ENCODE measurements at regions not wholly inside any gene's neighbourhood (a gene's known extent, or its start where the extent isn't known, plus 50 kb on each side); places are given as distances from the start of the nearest gene placed in this dataset.
"Not testable (repeated sequence)": the region's sequence is repeated elsewhere in the genome, so short reads cannot be mapped to it uniquely, and the experiment has no call there.

DNA sequence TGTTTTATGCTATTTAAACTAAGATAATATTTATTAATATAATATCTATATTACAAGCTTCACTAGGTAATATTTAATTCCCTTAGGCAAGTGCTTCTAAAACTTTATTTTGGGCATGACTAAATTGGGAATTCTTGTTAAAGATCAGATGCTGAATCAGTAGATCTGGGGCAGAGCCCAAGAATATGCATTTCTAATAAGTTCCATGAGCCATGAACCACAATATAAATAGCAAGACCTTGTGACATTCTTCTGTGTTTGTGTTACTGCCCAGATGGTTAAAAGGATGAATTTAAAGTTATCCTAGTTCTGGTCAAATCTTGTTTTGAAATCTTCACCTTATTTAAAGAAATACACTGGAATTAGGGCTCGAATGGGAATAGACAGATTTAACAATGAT, 258.4 kb upstream of the CACNA2D1 start:
- no peak for DNase-seq

DNA sequence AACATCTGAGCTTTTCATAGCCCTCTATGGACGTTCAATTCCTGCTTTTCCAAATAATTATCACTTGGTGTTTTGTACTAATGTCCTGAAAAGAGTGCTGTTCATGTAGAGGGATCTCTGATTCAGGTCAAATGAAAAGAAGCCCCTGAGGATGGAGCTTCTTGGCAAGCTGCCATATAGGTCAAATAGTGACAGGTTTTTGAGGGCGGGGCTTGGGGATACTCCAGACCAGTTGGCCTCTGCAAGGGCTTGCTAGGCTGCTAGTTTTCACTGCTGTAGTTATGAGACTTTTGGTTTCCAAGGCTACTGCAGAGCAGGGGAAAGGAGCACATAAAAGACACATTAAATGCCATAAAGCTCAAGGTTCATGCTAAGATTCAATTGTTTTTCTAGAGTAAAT, 257.2 kb upstream of the CACNA2D1 start:
- DNase-seq: no peak

GRCh38 chr7:82699773-82700186, 256.2 kb upstream of the CACNA2D1 start:
- no peak for DNase-seq

GRCh38 chr7:82697897-82698296, 254.3 kb upstream of the CACNA2D1 start:
- DNase-seq: no peak

DNA sequence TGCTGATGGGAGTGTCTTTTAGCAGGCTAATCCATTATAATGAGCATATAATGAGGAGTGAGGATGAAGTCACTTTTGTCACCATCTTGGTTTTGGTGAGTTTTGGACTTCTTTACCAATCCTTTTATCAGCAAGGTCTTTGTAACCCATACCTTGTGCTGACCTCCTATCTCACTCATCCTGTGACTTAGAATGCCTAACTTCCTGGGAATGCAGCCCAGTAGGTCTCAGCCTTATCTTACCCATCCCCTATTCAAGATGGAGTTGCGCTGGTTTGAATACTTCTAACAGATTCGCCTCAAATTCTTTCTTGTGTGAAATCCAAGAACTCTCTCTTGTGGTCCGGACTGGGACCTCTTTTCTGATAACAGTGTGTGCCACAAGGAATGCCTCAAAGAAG, 253.1 kb upstream of the CACNA2D1 start:
- DNase-seq: no peak

DNA sequence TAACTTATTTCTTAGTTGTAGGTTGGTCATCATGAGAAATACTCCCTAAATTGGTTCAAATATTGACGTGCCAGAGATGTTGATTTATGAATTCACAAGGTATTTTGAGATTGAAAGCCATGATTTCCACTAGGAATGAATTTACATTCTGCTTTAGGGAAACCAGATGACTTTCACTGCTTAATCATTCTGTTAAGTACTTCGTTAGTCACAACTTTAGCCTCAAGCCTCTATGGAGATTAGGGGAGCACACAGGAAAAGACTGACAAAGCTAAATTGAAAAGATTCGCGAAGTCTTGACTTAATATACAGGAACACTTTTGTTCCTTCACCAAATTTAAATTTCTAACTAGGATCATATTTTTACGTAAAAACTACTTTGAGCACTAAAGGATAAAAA, 250.4 kb upstream of the CACNA2D1 start:
- no peak for DNase-seq

DNA sequence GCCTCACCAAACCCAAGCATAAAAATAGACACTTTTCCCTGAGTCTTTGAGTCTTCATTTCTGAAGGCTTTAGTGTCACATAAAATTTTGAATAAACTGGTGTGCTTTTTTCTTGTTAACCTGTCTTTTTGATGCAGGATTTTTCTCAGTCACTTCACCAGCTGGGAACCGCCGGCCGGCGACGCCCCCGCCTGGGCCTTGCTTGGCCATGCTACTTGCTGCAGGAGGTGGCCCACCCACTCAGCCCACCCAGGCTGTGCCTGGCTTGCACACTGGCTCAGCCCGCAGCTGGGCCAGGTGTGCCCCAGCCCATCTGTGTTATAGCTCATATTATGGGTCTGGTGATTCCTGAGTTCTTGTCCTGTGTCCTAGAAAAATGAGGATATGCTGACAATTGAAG, 247.4 kb upstream of the CACNA2D1 start:
- DNase-seq: no peak

DNA sequence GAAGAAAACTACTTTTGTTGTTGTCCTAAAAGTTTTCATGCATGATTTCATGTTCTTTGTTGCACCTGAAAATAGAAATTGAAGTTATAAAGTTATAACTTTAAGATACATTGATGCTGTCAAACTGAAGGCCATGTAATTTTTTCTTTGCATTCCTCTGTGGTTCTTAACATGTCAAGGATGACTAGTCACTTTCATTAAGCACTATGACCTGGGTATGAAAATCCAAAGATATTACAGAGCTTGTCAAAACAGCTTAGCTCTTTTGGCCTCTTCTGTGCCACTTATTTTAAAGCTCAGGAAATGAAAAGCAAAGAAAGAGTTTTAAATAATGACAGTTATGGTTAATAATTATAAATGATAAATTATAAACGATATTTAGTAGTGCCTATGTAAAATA, 241.6 kb upstream of the CACNA2D1 start:
- DNase-seq: no peak

DNA sequence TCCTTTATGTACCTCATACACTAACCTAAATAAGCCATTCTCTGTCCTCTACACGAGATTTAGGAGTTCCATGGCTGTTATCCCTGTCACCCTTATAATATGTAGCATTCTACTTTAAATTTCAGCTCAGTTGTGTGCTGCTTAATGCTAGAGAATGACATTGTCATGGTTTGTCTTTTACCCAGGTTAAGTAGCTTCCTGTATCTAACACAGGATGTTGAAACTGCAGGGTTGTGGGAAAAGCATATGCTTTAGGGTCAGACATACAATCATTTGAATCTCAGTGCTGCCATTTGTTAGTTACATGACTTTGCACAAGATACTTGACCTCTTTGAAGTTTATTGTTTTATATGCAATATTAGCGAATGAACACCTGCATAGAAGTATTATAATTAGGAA, 235.1 kb upstream of the CACNA2D1 start:
- DNase-seq: peak in 1 of 2 donors; percentile 7

DNA sequence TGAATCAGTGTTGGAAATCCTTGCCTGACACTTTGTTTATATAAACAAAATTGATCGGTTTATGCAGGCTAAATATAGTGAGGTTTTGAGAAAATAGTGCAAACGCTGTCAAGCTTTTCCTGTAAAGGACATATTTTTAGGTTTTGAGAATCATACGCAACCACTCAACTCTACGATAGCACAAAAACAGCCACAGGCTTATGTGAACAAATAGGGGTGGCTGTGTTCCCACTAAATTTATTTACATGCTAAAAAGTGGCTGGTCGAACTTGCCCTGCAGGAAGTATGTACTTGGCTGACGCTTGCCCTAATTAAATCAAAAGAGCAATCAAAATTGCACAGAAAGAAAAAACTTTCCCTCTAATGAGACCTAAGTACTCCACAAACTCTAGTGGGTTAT, 234.7 kb upstream of the CACNA2D1 start:
- DNase-seq: no peak

DNA sequence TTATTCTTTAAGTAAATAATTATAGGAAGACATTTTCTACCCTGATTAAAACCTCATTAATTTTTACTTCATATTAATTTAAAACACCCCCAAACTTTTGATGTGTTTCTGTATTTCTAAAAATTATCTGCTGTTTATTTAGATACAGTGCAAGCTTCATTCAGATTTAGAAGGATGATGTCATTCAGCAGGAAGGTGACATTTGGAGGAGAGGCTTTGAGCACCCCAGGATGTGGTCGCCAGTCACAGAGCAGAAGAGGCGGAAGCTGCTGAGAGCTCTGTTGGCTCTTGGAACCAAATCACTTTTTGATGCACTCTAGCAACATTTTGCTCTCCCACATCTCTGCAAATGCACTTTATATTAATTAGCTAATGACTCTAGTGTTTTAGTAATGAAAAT, 233.9 kb upstream of the CACNA2D1 start:
- DNase-seq: peak; percentile 51 to 54

DNA sequence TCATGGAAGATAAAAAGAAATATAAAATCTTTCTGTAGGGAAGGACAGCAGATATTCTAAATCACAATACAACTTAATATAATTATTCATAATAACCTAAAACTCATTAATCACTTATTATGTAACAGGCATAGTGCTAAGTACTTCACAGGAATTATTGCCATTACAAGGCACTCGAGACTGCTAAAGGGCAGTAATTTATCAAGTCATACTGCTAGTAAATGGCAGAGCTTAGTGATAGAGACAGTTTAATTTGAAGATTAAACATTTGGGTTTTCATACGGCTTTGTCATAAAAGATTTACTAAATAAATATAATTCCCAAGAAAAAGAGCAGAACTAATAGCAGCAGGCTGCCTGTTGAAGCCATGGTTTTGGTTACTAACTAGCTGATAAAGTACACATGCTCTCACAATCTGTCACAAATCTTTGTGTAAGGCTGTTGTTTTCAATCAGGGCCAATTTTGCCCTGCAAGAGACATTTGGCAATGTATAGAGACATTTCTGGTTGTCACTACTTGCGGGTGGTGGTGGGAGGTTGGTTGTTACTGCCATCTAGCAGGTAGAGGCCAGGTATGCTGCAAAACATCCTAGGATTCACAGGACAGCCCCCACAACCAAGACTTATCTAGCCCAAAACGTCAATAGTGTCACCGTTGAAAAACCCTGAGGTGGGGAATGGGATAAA, 233.3 kb upstream of the CACNA2D1 start:
- DNase-seq: peak in 1 of 2 donors; percentile 1

DNA sequence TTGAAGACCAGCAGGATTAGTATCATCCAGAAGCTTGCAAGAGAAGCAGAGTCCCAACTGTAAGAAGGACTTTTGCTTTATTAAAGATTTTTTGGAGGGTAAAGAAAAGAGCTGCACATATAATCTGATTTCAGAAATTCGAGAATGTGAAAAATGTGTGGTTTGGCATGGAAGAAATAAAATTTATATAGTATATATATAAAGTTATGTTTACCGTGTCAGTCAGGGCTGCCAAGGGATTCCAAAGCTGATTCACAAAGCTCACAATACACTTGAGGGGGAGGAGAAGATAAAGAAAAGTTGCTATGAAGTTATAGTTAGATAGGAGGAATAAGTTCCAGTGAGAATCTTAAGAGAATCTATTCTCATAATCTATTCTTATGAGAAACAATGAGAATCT, 231.8 kb upstream of the CACNA2D1 start:
- no peak for DNase-seq

DNA sequence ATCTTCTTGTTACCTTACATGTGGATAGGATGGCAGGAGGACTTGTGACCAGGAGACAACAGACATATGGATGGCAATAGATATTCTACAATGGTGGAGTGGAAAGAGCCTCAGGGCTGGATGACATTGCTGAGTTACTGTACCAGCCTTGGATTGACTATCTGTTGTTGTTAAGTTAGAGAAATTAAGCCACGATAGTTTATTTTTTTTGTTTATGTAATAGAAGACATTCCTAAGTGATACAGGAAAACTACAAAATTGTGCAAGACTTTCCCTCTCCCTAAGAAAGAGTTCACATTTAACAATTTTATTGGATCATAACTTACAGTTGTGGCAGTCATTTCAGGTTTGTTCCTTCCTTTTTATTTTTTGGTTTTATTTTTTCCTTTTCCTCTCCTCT, 230.7 kb upstream of the CACNA2D1 start:
- no peak for DNase-seq

- no peak for DNase-seq
These were observed 228.5 kb upstream of the CACNA2D1 start for GRCh38 chr7:82672078-82672477.

- DNase-seq: no peak
These were observed 225.6 kb upstream of the CACNA2D1 start for GRCh38 chr7:82669141-82669540.

- DNase-seq: no peak
These were observed 225.1 kb upstream of the CACNA2D1 start for GRCh38 chr7:82668676-82669075.

- no peak for DNase-seq
These were observed 222.5 kb upstream of the CACNA2D1 start for GRCh38 chr7:82665966-82666507.

DNA sequence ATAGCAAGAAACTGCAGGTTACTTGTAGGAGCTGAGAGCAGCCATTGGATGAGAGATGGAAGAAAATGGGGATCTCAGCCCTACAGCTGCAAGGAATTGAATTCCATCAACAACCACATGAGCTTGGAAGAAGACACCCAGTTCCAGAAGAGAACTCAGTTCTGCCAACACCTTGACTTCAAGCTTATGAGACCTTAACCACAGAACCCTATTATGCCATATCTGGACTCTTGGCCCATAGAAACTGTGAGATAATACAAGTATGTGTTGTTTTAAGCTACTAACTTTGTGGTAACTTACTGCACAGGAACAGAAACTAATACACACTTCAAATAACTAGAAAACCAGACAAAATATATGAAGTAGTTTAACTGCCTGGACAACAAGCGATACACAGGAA, 212.4 kb upstream of the CACNA2D1 start:
- DNase-seq: no peak

DNA sequence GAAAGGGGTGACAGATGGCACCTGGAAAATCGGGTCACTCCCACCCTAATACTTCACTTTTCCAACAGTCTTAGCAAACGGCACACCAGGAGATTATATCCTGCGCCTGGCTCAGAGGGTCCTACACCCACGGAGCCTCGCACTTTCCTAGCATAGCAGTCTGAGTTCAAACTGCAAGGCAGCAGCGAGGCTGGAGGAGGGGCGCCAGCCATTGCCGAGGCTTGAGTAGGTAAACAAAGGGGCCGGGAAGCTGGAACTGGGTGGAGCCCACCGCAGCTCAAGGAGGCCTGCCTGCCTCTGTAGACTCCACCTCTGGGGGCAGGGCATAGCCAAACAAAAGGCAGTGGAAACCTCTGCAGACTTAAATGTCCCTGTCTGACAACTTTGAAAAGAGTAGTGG, 206.5 kb upstream of the CACNA2D1 start:
- DNase-seq: not testable (repeated sequence)

- no peak for DNase-seq
These were observed 190.0 kb upstream of the CACNA2D1 start for GRCh38 chr7:82633592-82633991.

GRCh38 chr7:82631998-82632397, 188.4 kb upstream of the CACNA2D1 start:
- no peak for DNase-seq

- DNase-seq: no peak
These were observed 186.0 kb upstream of the CACNA2D1 start for GRCh38 chr7:82629583-82629982.

GRCh38 chr7:82625377-82625776, 181.8 kb upstream of the CACNA2D1 start:
- DNase-seq: no peak

DNA sequence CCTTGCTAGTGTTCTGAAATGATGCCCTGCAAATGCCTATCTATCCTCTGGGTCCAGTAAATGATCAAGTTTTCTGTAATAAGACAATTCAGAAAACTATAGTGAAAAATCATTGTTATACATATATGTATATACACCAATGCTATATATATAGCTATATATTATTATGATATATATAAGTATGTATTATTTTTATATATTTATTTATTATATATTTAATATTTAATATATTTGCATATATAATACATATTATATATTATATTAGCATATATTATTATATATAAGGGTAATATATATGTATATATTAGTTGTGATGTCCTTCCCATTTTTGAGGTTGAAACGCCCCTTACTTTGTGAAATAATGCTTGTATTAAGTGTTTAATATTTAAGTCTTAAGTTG, 181.4 kb upstream of the CACNA2D1 start:
- DNase-seq: no peak
